Cardiac septum (tissue), 1 donor: ENCODE measurements at regions not wholly inside any gene's neighbourhood (a gene's known extent, or its start where the extent isn't known, plus 50 kb on each side); places are given as distances from the start of the nearest gene placed in this dataset.
"Not testable (repeated sequence)": the region's sequence is repeated elsewhere in the genome, so short reads cannot be mapped to it uniquely, and the experiment has no call there.

Experiments used
- DNase-seq: peaks from one replicate; pipeline ENCODE4 v3.0.0-alpha.2; 2020; ENCODE audit warnings: low spot score
- intact Hi-C: fragments of 100-400 bp; cut with DNase I; formaldehyde crosslinking; loops from one replicate; pipeline ENCODE4 v1.14.0; 2022
- donor health status: DM: no; HTN: no; CAD: no.

- intact Hi-C loops = no loop called here
- no peak for DNase-seq
Observed at GRCh38 chr10:53569455-53569854, 796.9 kb upstream of the MBL2 start.

GRCh38 chr10:53548664-53549063, 776.1 kb upstream of the MBL2 start:
- no peak for DNase-seq
- intact Hi-C loops = no loop called here

- intact Hi-C loops = no loop called here
- no peak for DNase-seq
Observed at GRCh38 chr10:53547364-53547763, 774.8 kb upstream of the MBL2 start.

GRCh38 chr10:53543410-53543809, 770.8 kb upstream of the MBL2 start:
- intact Hi-C loops = no loop called here
- DNase-seq = no peak

- intact Hi-C loops = no loop called here
Observed at GRCh38 chr10:53537508-53537907, 764.9 kb upstream of the MBL2 start.

GRCh38 chr10:53536322-53536721, 763.7 kb upstream of the MBL2 start:
- intact Hi-C loops = no loop called here
- DNase-seq = no peak

More at GRCh38 chr10:53537508-53537907, 764.9 kb upstream of the MBL2 start:
- DNase-seq = no peak

- DNase-seq = no peak
- intact Hi-C loops = no loop called here
Observed at GRCh38 chr10:53534428-53534827, 761.8 kb upstream of the MBL2 start.

- intact Hi-C loops = no loop called here
- DNase-seq = no peak
Observed at GRCh38 chr10:53528974-53529373, 756.4 kb upstream of the MBL2 start.

- no peak for DNase-seq
- intact Hi-C loops = no loop called here
Observed at GRCh38 chr10:53521046-53521445, 748.5 kb upstream of the MBL2 start.

- intact Hi-C loops = no loop called here
- DNase-seq = no peak
Observed at GRCh38 chr10:53508197-53508596, 735.6 kb upstream of the MBL2 start.

GRCh38 chr10:53504492-53504891, 731.9 kb upstream of the MBL2 start:
- intact Hi-C loops, DNase-seq: not testable (repeated sequence)

- intact Hi-C loops = no loop called here
- no peak for DNase-seq
Observed at GRCh38 chr10:53491774-53492173, 719.2 kb upstream of the MBL2 start.

GRCh38 chr10:53490553-53490952, 718.0 kb upstream of the MBL2 start:
- intact Hi-C loops = no loop called here
- DNase-seq = no peak

- intact Hi-C loops = no loop called here
Observed at GRCh38 chr10:53489335-53490182, 717.0 kb upstream of the MBL2 start.

GRCh38 chr10:53487019-53487983, 714.7 kb upstream of the MBL2 start:
- DNase-seq = peak; percentile 68
- intact Hi-C loops = loop anchor here (1.0 kb wide), 1 partner anchor 84 kb away; no protein-coding TSS in a partner anchor

More at GRCh38 chr10:53489335-53490182, 717.0 kb upstream of the MBL2 start:
- DNase-seq = no peak

GRCh38 chr10:53485422-53485821, 712.8 kb upstream of the MBL2 start:
- DNase-seq, intact Hi-C loops: not testable (repeated sequence)

GRCh38 chr10:53479365-53479764, 706.8 kb upstream of the MBL2 start:
- intact Hi-C loops = no loop called here

GRCh38 chr10:53477313-53477675, 704.7 kb upstream of the MBL2 start:
- no peak for DNase-seq
- intact Hi-C loops = no loop called here

More at GRCh38 chr10:53479365-53479764, 706.8 kb upstream of the MBL2 start:
- DNase-seq = no peak

- no peak for DNase-seq
- intact Hi-C loops = no loop called here
Observed at GRCh38 chr10:53476650-53477312, 704.2 kb upstream of the MBL2 start.

GRCh38 chr10:53469383-53469782, 696.8 kb upstream of the MBL2 start:
- no peak for DNase-seq
- intact Hi-C loops = no loop called here
